ENCODE measurements at regions not wholly inside any gene's neighbourhood (a gene's known extent, or its start where the extent isn't known, plus 50 kb on each side); places are given as distances from the start of the nearest gene placed in this dataset.

GRCh38 chr7:91427051-91427450 lies 162.8 kb downstream of the FZD1 start:
- DNase-seq = no peak

GRCh38 chr7:91431601-91432000 lies 167.4 kb downstream of the FZD1 start:
- Mint-ChIP-seq H3K4me1 (no peaks in the 10 kb centered on the region), H3K27ac (no peak overlapping the region), H3K9me3 (ENCODE audit: insufficient read depth) (peaks cover 2% of the 10 kb centered on the region), H3K4me3 (no peak overlapping the region), H3K27me3 (peaks cover 4% of the 10 kb centered on the region)
- Histone ChIP-seq H3K9ac (ENCODE audit: low read length) (no peak overlapping the region), H3K9me3 (ENCODE audit: control extremely low read depth in 1 of 3, control insufficient read depth in 2 of 3, insufficient read depth in 1 of 3, low read length in 2 of 3) (peaks cover 0 to 10% (median 0%) of the 10 kb centered on the region in 3 donors), H3K79me2 (ENCODE audit: control insufficient read depth, insufficient read depth, low read length) (no peaks in the 10 kb centered on the region), H4K20me1 (ENCODE audit: control insufficient read depth, insufficient read depth, low read length, poor library complexity, severe bottlenecking) (no peaks in the 10 kb centered on the region), H3K36me3 (replicated peaks in 1 of 2; ENCODE audit: control extremely low read depth in 1 of 2, control insufficient read depth in 1 of 2, extremely low read depth in 1 of 2, insufficient read depth in 2 of 2, low read length in 1 of 2) (no peaks in the 10 kb centered on the region), H3K4me2 (replicated peaks; ENCODE audit: low read depth, low read length, poor library complexity, severe bottlenecking) (no peak overlapping the region), H3K4me3 (ENCODE audit: control extremely low read depth in 1 of 5, extremely low read depth in 1 of 5, insufficient read depth in 1 of 5, low read depth in 2 of 5, low read length in 4 of 5) (no peak overlapping the region), H3K27ac (ENCODE audit: low read length in 2 of 2) (no peak overlapping the region), H3K27me3 (replicated peaks in 1 of 4; ENCODE audit: control extremely low read depth in 1 of 4, control insufficient read depth in 3 of 4, insufficient read depth in 4 of 4, low read length in 3 of 4) (peaks cover 0 to 4% (median 0%) of the 10 kb centered on the region in 4 experiments), H2AFZ (ENCODE audit: insufficient read depth, low read depth, low read length, poor library complexity, severe bottlenecking) (no peak overlapping the region), H3K4me1 (ENCODE audit: control insufficient read depth in 2 of 2, insufficient read depth in 2 of 2, low read length in 2 of 2) (no peaks in the 10 kb centered on the region)
- no CpG with 5 or more reads among the region's 1 CpG for WGBS (ENCODE audit: insufficient coverage)
- TF ChIP-seq EZH2 (IDR thresholded peaks at IDR 0.05; ENCODE audit: borderline replicate concordance, insufficient read depth, low read depth, low read length, poor library complexity, severe bottlenecking) (no peak), CTCF (IDR thresholded peaks at IDR 0.05) (no peak)
- CTCF ChIA-PET = no interaction called here
- DNase-seq (no peak), ATAC-seq (ENCODE audit: low read depth) (no peak)
- intact Hi-C loops (cut with micrococcal nuclease) = no loop called here
- POLR2A ChIA-PET = no interaction called here

More at GRCh38 chr7:91427051-91427450, 162.8 kb downstream of the FZD1 start:
- ATAC-seq (ENCODE audit: low read depth) = no peak
- Histone ChIP-seq H3K9me3 (ENCODE audit: control extremely low read depth in 1 of 3, control insufficient read depth in 2 of 3, insufficient read depth in 1 of 3, low read length in 2 of 3) (no peaks in the 10 kb centered on the region), H3K4me2 (replicated peaks; ENCODE audit: low read depth, low read length, poor library complexity, severe bottlenecking) (no peak overlapping the region), H3K79me2 (ENCODE audit: control insufficient read depth, insufficient read depth, low read length) (no peaks in the 10 kb centered on the region), H2AFZ (ENCODE audit: insufficient read depth, low read depth, low read length, poor library complexity, severe bottlenecking) (no peak overlapping the region), H3K9ac (ENCODE audit: low read length) (no peak overlapping the region), H3K27ac (ENCODE audit: low read length in 2 of 2) (no peak overlapping the region), H3K4me3 (ENCODE audit: control extremely low read depth in 1 of 5, extremely low read depth in 1 of 5, insufficient read depth in 1 of 5, low read depth in 2 of 5, low read length in 4 of 5) (no peak overlapping the region), H3K4me1 (ENCODE audit: control insufficient read depth in 2 of 2, insufficient read depth in 2 of 2, low read length in 2 of 2) (no peaks in the 10 kb centered on the region), H3K36me3 (replicated peaks in 1 of 2; ENCODE audit: control extremely low read depth in 1 of 2, control insufficient read depth in 1 of 2, extremely low read depth in 1 of 2, insufficient read depth in 2 of 2, low read length in 1 of 2) (no peaks in the 10 kb centered on the region), H4K20me1 (ENCODE audit: control insufficient read depth, insufficient read depth, low read length, poor library complexity, severe bottlenecking) (no peaks in the 10 kb centered on the region), H3K27me3 (replicated peaks in 1 of 4; ENCODE audit: control extremely low read depth in 1 of 4, control insufficient read depth in 3 of 4, insufficient read depth in 4 of 4, low read length in 3 of 4) (peaks cover 0 to 3% (median 0%) of the 10 kb centered on the region in 4 experiments)
- intact Hi-C loops (cut with micrococcal nuclease) = no loop called here
- H3K27ac Mint-ChIP-seq = no peak overlapping the region
- CTCF ChIA-PET = no interaction called here
- peaks cover 11% of the 10 kb centered on the region for H3K27me3 Mint-ChIP-seq
- peaks cover 2% of the 10 kb centered on the region for H3K9me3 Mint-ChIP-seq (ENCODE audit: insufficient read depth)
- TF ChIP-seq EZH2 (IDR thresholded peaks at IDR 0.05; ENCODE audit: borderline replicate concordance, insufficient read depth, low read depth, low read length, poor library complexity, severe bottlenecking) (no peak), CTCF (IDR thresholded peaks at IDR 0.05) (no peak)
- POLR2A ChIA-PET = no interaction called here
- H3K4me3 Mint-ChIP-seq = no peak overlapping the region
- H3K4me1 Mint-ChIP-seq = no peaks in the 10 kb centered on the region
